ENCODE measurements at regions not wholly inside any gene's neighbourhood (a gene's known extent, or its start where the extent isn't known, plus 50 kb on each side); places are given as distances from the start of the nearest gene placed in this dataset.

DNA sequence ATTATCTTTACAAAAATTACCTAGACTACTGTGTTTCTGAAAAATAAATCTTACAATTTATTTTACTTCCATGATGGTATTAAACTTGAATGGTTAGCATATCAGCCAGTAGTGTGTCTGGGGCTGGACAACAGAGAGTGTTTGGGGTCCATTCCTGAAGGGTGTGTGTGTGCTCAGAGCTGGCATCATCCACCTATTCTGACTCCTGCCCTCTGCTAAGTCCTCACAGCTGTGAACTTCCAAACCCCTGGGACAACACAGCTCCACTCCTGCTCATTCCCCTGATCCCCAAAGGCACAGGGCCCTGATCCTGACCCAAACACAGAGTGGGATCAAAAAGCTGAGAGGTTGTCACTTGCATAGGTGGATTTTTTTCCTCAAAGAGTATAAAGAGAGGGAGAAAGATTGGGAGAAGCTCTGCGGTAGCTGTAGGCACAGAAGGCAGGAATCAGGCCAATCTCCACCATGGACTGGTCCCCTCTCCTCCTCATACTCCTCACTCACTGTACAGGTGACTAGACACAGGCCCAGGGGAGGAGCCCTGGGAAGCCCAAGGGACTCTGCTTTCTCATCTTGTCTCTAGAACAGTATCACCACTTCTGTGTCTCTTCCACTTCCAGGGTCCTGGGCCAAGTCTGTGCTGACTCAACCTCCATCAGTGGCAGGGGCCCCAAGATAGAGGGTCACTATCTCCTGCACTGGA lies 55.7 kb upstream of the TOP3B start:
- no peak for DNase-seq (ENCODE audit: low read depth)

DNA sequence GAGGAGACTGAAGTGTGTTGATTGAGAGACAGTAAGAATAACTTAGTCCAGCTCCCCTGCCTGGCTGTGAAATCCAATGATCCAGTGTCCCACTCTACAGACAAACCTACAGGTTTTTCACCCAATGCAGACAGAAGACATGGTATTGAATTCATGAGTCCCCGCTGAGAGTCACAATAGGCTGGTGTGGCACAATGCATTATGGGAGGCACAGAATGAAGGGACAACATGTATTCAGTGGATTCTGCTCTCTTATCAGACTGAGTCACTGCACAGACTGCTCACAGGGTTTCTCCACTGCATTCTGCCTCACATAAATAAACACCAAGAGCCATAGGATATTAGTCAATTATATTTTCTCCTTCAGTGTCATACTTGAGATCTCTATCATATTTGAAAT lies 55.2 kb upstream of the TOP3B start:
- peak; percentile 71 for DNase-seq (ENCODE audit: low read depth)

DNA sequence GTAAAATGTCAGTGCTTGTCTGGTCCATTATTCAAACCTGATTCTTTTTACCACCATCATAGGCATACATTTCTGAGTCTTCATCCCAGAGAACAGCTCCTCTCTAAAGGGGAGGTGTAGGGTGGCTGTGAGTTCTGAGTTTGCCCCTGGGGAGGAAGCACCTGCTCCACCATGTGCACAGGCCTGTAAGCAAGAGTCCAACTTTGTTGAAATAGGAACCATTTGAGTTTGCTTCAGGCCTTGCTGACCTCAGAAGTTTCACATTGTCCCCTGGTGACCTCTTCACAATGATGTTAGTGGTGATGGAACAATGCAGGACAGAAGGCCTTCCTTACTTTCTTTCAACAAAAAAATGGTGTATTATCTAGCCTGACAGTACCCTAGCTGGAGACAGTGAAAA lies 54.6 kb upstream of the TOP3B start:
- no peak for DNase-seq (ENCODE audit: low read depth)

DNA sequence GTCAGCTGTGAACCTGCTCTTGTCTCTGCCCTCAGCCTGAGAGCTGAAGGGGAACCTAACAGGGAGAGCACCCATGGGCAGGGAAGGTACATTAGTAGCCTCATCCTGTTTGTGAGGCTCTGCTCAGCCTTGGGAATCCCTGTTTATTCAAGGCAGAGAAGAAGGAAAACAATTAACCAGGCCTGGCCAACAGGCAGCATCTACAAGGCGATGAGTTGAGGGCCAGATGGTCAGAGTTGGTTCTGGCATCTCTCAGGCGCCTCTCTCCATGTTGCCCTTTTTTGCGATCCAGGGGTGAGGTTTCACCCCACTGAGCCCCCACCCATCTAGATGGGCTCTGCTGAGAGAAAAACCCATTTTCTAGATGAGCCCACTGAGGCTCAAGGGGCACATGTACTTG lies 54.0 kb upstream of the TOP3B start:
- DNase-seq (ENCODE audit: low read depth), result no peak

DNA sequence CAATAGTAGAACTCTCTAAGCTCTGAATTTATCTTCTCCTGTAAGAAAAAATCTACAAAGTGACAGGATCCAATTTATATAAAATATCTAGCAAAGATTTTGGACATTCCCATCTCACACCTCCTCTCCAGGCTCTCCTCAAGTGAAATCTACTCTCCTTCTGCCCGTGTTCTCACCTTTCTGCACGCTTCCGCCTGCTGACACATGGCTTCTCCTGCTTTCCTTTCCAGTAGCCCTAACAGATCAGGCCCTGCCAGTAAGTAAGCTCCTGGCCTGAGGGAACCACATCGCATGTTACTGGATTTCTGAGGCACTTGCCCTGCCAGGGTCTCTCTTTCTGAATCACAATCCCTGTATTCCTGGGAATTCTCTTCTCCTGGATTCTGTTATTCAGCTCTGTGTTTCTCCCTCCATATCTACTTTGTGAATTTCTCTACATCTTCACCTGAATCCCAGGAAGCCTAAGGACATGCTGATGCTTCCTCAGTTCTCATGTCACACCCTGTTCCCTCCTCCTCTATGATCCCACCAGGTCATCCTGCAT lies 53.3 kb upstream of the TOP3B start:
- no peak for DNase-seq (ENCODE audit: low read depth)

DNA sequence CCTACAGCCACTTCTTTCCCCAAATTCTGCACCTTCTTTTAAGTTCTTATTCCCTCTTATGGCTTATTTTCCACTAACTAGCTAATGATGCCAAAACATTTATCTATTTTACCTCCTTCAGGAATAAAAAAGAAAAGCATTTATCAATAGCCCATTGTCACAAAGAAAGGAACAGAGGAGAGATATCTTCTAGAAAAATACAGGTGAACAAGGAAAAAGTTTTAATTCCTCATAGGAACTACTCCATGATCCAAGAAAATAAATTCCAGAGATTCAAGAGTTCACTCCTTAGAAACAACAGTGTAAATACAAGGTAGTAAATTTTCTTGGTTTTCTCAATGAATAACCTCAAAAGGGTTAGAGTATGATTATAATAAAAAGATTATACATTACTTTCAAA lies 52.6 kb upstream of the TOP3B start:
- no peak for DNase-seq (ENCODE audit: low read depth)

DNA sequence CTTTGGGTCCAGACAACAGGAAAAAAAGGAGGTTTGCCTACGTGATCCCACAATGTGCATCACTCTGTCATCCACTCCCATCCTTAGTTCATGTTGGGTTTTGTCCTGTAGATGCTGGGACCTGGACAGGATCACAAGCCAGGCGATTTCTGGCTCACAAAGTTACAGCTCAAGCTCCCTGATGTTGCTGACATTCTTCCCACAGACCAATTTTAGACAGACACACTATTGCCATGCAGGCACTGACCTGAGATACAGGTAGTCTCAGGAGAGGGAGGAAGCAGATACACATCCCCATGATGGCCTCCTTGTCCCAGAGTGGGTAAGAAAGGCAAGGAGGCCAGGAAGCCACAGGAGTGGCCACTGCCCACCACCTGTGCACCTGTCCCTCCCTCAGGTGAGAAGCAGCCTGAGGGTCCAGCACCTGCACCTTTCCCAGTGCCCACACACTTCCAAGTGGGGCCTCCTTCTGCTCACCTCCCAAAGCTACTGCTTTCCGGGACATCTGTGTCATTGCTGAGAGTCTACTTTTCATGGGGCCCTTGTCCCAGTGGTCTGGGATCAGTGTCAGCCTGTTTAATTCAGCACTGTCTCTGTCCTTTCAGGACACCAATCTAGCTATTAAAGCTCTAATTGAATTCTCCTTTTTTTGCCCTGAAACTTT lies 52.0 kb upstream of the TOP3B start:
- DNase-seq (ENCODE audit: low read depth), result no peak

DNA sequence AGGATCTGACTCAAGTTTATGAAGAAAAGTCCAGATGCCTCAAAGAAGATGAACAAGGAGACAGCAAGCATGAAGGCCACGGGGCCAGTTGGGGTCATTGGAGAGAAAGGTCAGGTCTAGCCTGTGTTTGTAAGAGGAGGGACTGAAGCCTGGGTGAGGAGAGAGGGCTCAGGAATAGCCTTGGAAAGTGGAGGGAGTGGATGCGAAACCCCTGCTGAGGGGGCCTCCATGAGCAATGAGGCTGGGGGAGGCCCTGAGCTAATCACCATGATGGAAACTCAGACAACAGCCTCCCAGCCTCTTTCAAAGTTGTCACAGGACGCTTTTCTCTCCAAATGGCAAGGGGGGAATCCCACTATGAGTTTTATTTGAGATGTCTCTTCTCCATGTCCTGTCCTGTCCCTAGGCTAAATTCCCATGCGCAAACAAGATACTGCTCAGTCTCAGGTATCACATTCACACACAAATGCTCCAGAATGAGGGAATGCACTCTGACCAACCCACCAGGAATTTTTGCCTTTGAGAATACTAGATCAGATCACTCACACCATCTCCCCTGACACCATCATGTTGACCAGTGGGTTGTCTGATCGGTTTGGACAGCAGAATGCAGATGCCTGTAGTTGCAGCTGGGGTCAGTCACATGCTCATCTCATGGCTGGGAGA lies 51.3 kb upstream of the TOP3B start:
- no peak for DNase-seq (ENCODE audit: low read depth)

DNA sequence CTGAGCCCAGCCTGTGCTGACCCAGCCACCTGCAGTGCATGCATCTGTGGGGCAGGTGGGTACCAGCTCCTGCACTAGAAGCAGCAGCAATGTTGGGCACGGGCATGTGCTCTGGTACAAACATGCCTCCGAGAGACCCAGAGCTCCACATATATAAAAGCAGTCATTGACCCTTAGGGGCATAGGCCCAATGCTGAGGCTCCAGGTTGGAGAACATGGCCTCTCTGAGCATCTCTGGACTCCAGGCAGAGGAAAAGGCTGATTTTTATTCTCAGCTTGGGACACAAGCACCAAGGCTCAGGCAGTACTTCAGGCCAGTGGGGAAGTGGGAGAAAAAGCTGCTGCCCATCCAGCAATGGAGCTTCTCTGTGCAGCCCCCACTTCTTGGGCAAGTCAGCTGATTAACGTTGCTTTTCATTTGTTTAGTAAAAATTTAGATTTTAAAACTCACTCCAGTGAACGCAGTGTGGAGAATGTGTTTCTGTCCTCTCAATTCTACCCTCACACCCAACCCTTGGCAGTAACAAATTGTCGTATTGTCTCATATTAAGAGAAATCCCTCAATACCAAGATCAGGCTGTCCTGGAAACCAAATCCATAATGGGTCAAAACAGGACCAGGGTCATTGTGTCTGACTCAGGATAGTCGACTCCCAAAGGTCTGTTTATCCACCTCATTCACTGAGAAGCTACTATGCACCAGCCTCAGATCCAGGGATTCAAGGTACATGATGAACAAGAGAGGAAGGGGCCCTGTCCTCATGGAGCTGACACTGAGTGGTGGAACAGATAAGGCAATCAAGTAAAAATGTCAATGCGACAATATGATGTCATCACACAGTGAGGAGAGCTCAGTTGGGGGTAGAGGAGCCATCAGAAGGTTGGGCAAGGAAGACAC lies 50.6 kb upstream of the TOP3B start:
- DNase-seq (ENCODE audit: low read depth), result no peak

DNA sequence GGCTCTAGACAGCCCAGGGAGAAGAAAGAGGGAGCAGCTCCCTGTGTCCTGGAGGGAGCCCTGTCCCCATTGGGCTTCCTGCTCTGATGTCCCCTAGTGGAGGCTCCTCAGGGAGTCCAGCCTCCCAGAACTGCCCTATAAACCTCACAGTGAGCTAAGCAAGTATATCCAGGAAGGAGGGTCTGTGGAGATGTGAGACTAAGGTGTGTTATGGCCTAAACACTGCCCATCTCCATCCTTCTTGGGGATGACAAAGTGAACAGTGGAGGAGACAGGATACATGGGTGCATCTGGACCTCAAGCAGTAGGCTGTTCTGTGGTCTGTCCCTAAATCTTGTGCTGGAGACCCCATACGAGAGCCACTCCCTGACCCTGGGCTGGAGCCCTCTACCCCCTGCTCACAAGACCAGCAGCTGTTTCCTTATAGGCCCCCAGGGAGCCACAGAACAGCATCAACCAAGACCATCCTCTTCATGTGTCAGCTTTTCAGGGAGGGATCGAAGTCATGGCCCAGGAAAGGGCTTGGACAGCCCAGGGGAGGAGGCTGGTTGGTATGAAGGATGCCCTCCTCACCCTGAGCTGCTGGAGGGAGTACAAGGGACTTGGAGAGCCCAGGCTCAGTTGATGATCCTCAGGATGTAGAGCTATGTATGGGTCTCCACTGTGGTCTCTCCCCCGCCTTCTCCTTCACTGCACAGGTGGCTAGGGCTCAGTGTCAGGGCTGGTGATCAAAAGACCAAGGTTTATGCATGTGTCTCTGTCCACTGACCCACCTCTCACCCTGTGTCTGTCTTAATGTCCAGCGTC lies 49.7 kb upstream of the TOP3B start:
- no peak for DNase-seq (ENCODE audit: low read depth)

All from Daoy (cell line).